ENCODE measurements at regions not wholly inside any gene's neighbourhood (a gene's known extent, or its start where the extent isn't known, plus 50 kb on each side); places are given as distances from the start of the nearest gene placed in this dataset.

GRCh38 chr2:176751314-176752227 is 461.0 kb upstream of the HNRNPA3 start:
- Mint-ChIP-seq H3K36me3 (ENCODE audit: low read depth) (no peaks in the 10 kb centered on the region), H3K4me1 (no peaks in the 10 kb centered on the region), H3K27ac (no peak overlapping the region), H3K4me3 (no peak overlapping the region), H3K9me3 (no peaks in the 10 kb centered on the region), H3K27me3 (peaks cover 11% of the 10 kb centered on the region)
- no peak for ATAC-seq (replicated peaks)

GRCh38 chr2:176752295-176752694 is 460.3 kb upstream of the HNRNPA3 start:
- Mint-ChIP-seq H3K36me3 (ENCODE audit: low read depth) (no peaks in the 10 kb centered on the region), H3K4me1 (no peaks in the 10 kb centered on the region), H3K27ac (no peak overlapping the region), H3K9me3 (no peaks in the 10 kb centered on the region), H3K4me3 (no peak overlapping the region), H3K27me3 (peaks cover 12% of the 10 kb centered on the region)
- no peak for ATAC-seq (replicated peaks)

GRCh38 chr2:176753205-176753604 is 459.4 kb upstream of the HNRNPA3 start:
- ATAC-seq (replicated peaks), result no peak
- no peak overlapping the region for H3K4me3 Mint-ChIP-seq
- H3K9me3 Mint-ChIP-seq, result no peaks in the 10 kb centered on the region
- no peak overlapping the region for H3K27ac Mint-ChIP-seq
- H3K36me3 Mint-ChIP-seq (ENCODE audit: low read depth), result no peaks in the 10 kb centered on the region
- H3K4me1 Mint-ChIP-seq, result no peaks in the 10 kb centered on the region
- H3K27me3 Mint-ChIP-seq, result peaks cover 16% of the 10 kb centered on the region

DNA sequence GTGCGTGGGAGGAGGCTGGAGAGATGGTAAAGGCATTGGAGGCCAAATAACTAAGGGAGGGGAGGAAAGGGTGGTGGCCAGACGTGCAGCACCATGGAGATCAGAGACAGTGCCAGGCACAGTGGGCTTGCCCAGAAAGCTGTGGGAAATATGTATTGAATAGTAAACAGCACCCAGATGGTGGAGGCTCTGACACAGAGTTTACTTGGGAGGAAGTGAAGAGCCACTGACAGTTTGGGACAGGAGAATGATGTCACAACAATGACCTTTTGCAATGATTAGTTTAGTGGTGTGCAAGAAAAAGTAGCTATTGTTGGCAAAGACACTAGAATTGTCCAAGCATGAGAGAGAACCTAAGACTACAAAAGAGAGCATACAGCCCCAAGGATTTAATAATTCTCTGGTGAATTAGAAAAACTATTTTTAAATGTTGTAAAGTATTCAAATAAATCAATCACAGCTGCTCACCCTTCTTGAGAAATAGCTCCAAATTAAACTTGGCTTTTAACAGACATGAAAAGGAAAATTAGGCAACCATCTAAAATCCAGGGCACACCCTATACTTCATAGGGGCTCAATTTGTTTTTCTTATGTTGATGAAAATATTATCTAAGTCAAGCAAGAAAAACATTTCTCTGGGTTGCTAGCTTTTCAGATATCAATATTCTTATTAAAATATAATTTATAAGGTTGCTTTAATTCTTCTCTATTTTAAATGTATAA is 458.7 kb upstream of the HNRNPA3 start:
- peaks cover 16% of the 10 kb centered on the region for H3K27me3 Mint-ChIP-seq
- H3K27ac Mint-ChIP-seq, result no peak overlapping the region
- no peak overlapping the region for H3K4me3 Mint-ChIP-seq
- H3K36me3 Mint-ChIP-seq (ENCODE audit: low read depth), result no peaks in the 10 kb centered on the region
- no peaks in the 10 kb centered on the region for H3K4me1 Mint-ChIP-seq
- no peaks in the 10 kb centered on the region for H3K9me3 Mint-ChIP-seq
- ATAC-seq (replicated peaks), result no peak

- no peak for ATAC-seq (replicated peaks)
- Mint-ChIP-seq H3K9me3 (no peaks in the 10 kb centered on the region), H3K27me3 (peaks cover 20% of the 10 kb centered on the region), H3K36me3 (ENCODE audit: low read depth) (no peaks in the 10 kb centered on the region), H3K4me3 (no peak overlapping the region), H3K27ac (no peak overlapping the region), H3K4me1 (no peaks in the 10 kb centered on the region)
These were observed 457.0 kb upstream of the HNRNPA3 start for GRCh38 chr2:176755537-176756135.

GRCh38 chr2:176758426-176758825 is 454.2 kb upstream of the HNRNPA3 start:
- Mint-ChIP-seq H3K27ac (no peak overlapping the region), H3K36me3 (ENCODE audit: low read depth) (no peaks in the 10 kb centered on the region), H3K9me3 (no peaks in the 10 kb centered on the region), H3K4me1 (no peaks in the 10 kb centered on the region), H3K27me3 (peaks cover 32% of the 10 kb centered on the region), H3K4me3 (no peak overlapping the region)
- ATAC-seq (replicated peaks), result no peak

DNA sequence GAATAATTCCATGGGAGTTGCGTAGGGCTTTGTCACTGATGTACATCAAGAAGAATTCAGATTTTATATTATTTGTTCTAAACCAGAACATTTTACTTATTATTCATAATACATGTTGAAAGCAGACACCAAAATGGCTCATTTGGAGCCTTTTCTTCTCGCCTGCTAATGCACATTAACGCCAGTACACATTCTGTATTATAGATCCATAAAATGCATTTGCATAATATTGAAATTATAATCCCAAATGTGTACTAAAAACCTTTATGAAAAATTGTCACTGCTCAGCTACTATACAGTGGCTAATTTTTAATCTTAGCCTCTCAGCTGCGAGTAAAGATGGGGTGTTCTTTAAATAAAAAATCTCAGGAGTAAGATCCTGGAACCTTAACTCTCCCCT is 452.2 kb upstream of the HNRNPA3 start:
- ATAC-seq (replicated peaks), result no peak

DNA sequence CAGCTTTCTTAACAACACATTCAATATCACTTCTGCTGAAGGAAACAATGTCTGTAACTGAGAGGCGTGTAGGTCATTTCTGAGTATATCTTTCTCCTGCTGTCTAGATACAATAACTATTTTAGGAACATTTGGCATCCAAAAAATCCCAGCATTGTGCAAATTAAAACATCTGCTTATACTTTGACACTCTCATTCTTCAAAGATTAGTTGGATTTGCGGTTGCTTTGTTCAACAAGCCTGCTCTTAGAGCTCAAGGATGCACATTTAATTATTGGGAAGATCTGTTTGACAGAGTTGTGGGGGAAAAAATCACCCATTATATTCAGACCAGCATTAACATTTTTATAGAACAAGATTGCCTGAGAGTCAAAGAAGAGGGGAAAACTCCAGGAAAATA is 449.5 kb upstream of the HNRNPA3 start:
- H3K4me1 Mint-ChIP-seq, result no peaks in the 10 kb centered on the region
- no peaks in the 10 kb centered on the region for H3K9me3 Mint-ChIP-seq
- H3K27ac Mint-ChIP-seq, result no peak overlapping the region
- no peaks in the 10 kb centered on the region for H3K36me3 Mint-ChIP-seq (ENCODE audit: low read depth)
- H3K4me3 Mint-ChIP-seq, result no peak overlapping the region
- H3K27me3 Mint-ChIP-seq, result peaks cover 31% of the 10 kb centered on the region
- no peak for ATAC-seq (replicated peaks)

More for the DNA sequence above, 452.2 kb upstream of the HNRNPA3 start:
- no peak overlapping the region for H3K4me3 Mint-ChIP-seq
- H3K36me3 Mint-ChIP-seq (ENCODE audit: low read depth), result no peaks in the 10 kb centered on the region
- no peaks in the 10 kb centered on the region for H3K9me3 Mint-ChIP-seq
- no peaks in the 10 kb centered on the region for H3K4me1 Mint-ChIP-seq
- H3K27me3 Mint-ChIP-seq, result peaks cover 39% of the 10 kb centered on the region
- no peak overlapping the region for H3K27ac Mint-ChIP-seq

GRCh38 chr2:176763851-176764404 is 448.7 kb upstream of the HNRNPA3 start:
- ATAC-seq (replicated peaks), result no peak
- Mint-ChIP-seq H3K9me3 (no peaks in the 10 kb centered on the region), H3K36me3 (ENCODE audit: low read depth) (no peaks in the 10 kb centered on the region), H3K27ac (no peak overlapping the region), H3K27me3 (peaks cover 35% of the 10 kb centered on the region), H3K4me1 (no peaks in the 10 kb centered on the region), H3K4me3 (no peak overlapping the region)

DNA sequence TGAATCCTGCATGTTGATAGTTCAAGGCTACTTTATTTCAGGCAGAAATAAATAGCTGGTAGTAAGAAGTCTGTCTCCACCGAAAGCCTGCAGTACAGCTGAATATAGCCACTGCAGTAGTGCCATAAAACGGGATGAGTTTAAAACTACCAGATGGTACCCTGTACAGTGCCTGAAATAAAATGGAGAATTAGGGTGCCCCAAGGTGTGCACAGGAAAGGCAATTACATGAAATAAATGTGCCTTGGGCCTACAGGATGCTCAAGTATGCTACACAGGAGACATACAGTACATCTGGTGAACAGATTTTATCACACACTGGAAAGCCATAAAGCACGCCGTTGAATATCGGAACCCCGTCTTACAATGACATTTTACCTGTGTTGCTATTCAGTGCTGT is 447.7 kb upstream of the HNRNPA3 start:
- Mint-ChIP-seq H3K4me1 (no peaks in the 10 kb centered on the region), H3K27ac (no peak overlapping the region), H3K4me3 (no peak overlapping the region), H3K36me3 (ENCODE audit: low read depth) (no peaks in the 10 kb centered on the region), H3K27me3 (peaks cover 30% of the 10 kb centered on the region), H3K9me3 (no peaks in the 10 kb centered on the region)
- no peak for ATAC-seq (replicated peaks)

GRCh38 chr2:176766005-176766404 is 446.6 kb upstream of the HNRNPA3 start:
- no peaks in the 10 kb centered on the region for H3K9me3 Mint-ChIP-seq
- H3K27me3 Mint-ChIP-seq, result peaks cover 30% of the 10 kb centered on the region
- ATAC-seq (replicated peaks), result no peak
- no peaks in the 10 kb centered on the region for H3K36me3 Mint-ChIP-seq (ENCODE audit: low read depth)
- H3K4me1 Mint-ChIP-seq, result no peaks in the 10 kb centered on the region
- H3K4me3 Mint-ChIP-seq, result no peak overlapping the region
- no peak overlapping the region for H3K27ac Mint-ChIP-seq

DNA sequence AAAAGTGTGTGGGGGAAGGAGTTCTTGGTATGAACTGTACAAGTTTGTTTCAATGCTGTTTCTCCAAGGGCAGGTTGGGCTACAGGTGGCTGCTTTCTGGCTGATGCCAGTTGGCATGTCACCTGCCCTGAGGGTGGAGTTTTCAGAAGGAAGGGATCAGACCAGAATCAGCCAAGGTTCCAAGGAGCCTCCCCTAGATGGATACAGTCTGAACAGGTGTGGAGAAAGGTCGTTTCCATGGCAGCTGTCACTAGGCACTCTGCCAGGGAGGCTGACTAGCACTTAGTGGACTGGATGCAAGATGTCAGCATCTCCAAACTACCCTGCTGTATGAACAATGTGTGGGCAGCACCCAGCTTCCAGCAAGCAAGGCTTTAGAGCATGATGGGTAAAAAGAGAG is 444.4 kb upstream of the HNRNPA3 start:
- H3K4me1 Mint-ChIP-seq, result no peaks in the 10 kb centered on the region
- no peak overlapping the region for H3K27ac Mint-ChIP-seq
- H3K9me3 Mint-ChIP-seq, result peaks cover 5% of the 10 kb centered on the region
- no peak for ATAC-seq (replicated peaks)
- no peak overlapping the region for H3K4me3 Mint-ChIP-seq
- H3K27me3 Mint-ChIP-seq, result peaks cover 23% of the 10 kb centered on the region
- no peaks in the 10 kb centered on the region for H3K36me3 Mint-ChIP-seq (ENCODE audit: low read depth)

DNA sequence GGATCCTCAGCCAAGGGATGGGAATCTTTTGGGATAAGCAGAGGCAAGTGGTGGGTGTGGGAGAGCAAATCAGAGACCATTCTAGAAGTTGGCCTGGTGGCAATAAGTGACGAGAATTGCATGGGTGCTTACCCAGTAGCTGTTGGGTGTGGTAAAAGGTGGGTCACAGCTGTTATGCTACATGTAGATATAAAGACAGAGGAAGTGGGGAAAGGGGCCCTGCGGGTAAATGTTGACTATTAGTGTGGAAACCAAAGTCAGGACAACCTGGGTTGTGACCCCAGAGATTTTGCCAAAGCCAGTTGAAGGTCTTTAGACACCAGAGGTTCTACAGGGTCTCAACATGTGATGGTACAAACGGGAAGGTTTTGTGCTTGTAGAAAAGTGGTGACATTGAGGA is 443.6 kb upstream of the HNRNPA3 start:
- no peak overlapping the region for H3K4me3 Mint-ChIP-seq
- H3K36me3 Mint-ChIP-seq (ENCODE audit: low read depth), result no peaks in the 10 kb centered on the region
- ATAC-seq (replicated peaks), result no peak
- H3K27me3 Mint-ChIP-seq, result peaks cover 19% of the 10 kb centered on the region
- H3K4me1 Mint-ChIP-seq, result no peaks in the 10 kb centered on the region
- H3K27ac Mint-ChIP-seq, result no peak overlapping the region
- H3K9me3 Mint-ChIP-seq, result peaks cover 5% of the 10 kb centered on the region

DNA sequence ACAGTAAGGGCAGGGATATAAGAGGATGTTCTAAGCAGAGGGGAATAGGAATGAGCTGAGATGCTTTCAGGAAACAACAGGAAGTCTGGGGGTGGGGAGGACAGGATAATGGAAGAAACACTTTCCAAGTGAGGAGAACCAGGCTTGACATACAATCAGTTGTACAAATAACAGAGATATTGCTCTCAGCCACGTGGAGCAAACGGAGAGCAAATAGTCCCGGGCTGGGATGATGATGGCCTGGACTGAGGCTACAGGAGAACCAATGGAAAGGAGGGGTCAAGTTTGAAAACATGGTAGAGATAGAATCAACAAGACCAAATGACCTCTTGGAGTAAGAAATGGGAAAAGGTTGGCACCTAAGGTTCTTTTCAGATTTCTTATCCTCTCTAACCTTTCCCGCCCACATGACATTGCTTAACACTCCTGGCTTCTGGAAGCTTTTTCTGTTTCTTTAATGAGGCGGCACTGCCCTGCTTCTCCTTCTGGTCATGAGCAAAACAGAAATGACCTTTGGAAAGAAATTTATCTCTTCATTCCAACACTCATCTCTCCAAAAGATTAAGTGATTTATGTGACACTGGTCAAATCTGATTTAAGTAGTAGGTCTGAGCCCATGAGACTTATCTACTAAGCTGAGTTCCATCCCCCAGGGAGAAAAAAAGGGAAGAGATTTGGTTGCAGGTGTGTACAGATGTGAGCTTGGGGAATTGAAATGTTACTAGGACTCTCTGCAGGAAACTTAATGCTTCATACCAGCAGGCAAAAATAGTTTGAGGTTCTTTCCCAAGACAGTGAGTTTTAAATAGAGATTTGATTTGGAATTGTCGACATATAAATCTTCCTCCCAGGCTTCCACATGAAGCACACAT is 442.9 kb upstream of the HNRNPA3 start:
- peaks cover 5% of the 10 kb centered on the region for H3K9me3 Mint-ChIP-seq
- peaks cover 12% of the 10 kb centered on the region for H3K27me3 Mint-ChIP-seq
- H3K4me1 Mint-ChIP-seq, result no peaks in the 10 kb centered on the region
- no peak for ATAC-seq (replicated peaks)
- no peak overlapping the region for H3K4me3 Mint-ChIP-seq
- no peak overlapping the region for H3K27ac Mint-ChIP-seq
- no peaks in the 10 kb centered on the region for H3K36me3 Mint-ChIP-seq (ENCODE audit: low read depth)

All from activated T-helper 17 cell treated with anti-CD3 and anti-CD28 coated beads, Interleukin-2, amount 50 U/mL, for 72 hours (primary cell).